ENCODE measurements at regions not wholly inside any gene's neighbourhood (a gene's known extent, or its start where the extent isn't known, plus 50 kb on each side); places are given as distances from the start of the nearest gene placed in this dataset.

DNA sequence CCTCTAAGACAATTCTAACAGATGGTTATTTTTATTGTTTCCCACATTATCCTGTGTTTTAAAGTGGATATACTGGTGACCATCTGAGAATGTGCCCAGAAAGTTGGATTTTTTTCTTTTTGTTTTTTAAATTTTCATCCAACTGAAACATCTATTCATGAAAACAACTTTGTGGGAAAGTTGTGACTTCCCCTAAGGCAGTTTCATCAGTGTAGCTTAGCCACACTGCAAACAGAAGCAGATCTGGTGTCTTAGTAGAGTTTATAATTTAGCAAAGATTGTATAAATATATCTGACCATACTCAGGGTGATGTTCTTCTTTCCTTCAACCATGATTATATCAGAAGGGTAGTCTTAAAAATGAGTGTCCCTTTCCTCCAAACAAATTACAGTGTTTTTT, 1241.3 kb downstream of the MAT2B start:
- TF ChIP-seq POLR2A (IDR thresholded peaks at IDR 0.05), result no peak
- TF ChIP-seq, protein P1, sequence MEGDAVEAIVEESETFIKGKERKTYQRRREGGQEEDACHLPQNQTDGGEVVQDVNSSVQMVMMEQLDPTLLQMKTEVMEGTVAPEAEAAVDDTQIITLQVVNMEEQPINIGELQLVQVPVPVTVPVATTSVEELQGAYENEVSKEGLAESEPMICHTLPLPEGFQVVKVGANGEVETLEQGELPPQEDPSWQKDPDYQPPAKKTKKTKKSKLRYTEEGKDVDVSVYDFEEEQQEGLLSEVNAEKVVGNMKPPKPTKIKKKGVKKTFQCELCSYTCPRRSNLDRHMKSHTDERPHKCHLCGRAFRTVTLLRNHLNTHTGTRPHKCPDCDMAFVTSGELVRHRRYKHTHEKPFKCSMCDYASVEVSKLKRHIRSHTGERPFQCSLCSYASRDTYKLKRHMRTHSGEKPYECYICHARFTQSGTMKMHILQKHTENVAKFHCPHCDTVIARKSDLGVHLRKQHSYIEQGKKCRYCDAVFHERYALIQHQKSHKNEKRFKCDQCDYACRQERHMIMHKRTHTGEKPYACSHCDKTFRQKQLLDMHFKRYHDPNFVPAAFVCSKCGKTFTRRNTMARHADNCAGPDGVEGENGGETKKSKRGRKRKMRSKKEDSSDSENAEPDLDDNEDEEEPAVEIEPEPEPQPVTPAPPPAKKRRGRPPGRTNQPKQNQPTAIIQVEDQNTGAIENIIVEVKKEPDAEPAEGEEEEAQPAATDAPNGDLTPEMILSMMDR (IDR thresholded peaks at IDR 0.05 in 4 of 5, conservative IDR thresholded peaks at IDR 0.05 in 1 of 5), result no peak

Data from gastrocnemius medialis (tissue), 4 donors.